ENCODE measurements at regions not wholly inside any gene's neighbourhood (a gene's known extent, or its start where the extent isn't known, plus 50 kb on each side); places are given as distances from the start of the nearest gene placed in this dataset.

DNA sequence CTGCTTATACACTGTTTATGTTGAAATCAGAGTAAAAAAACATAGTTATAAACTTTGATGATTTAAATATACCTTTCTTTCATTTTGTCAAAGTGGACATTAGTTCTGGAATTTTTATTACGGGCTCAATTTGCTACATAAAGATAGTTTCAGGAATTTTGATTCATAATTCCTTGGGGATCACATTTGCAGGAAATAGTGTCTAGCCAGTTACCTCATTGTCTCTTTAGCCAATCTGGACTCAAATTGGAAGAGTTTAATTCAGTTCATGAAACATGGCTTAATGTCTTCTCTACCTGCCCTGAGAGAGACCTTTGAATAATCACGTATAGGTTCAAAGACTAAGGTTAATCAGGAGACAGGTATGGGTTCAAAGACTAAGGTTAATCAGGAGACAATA lies 262.6 kb downstream of the HGF start:
- TF ChIP-seq CHD1 (IDR thresholded peaks at IDR 0.05; ENCODE audit: low read depth, low read length) (no peak), POLR2A (IDR thresholded peaks at IDR 0.05; ENCODE audit: control extremely low read depth in 1 of 2, low read depth in 2 of 2, low read length in 2 of 2) (no peak), SIN3A (conservative IDR thresholded peaks at IDR 0.05 in 1 of 2, IDR thresholded peaks at IDR 0.05 in 1 of 2; ENCODE audit: low read depth in 1 of 2, low read length in 2 of 2) (no peak)
